Renal cortex interstitium (tissue), 11 donors: ENCODE measurements at regions not wholly inside any gene's neighbourhood (a gene's known extent, or its start where the extent isn't known, plus 50 kb on each side); places are given as distances from the start of the nearest gene placed in this dataset.
"Not testable (repeated sequence)": the region's sequence is repeated elsewhere in the genome, so short reads cannot be mapped to it uniquely, and the experiment has no call there.

Experiments used
- DNase-seq, 11 donors: peaks; one replicate each; pipeline ENCODE4 v3.0.0-alpha.2; 2013; ENCODE audit warnings: low read depth in 9 of 11, low spot score in 4 of 11; ENCODE audit errors: extremely low read depth in 1 of 11

- no peak for DNase-seq
These were observed 376.3 kb downstream of the AMY1C start for GRCh38 chr1:104125970-104126369.

- peak; percentile 3 to 43 (median 16) for DNase-seq
These were observed 382.8 kb downstream of the AMY1C start for GRCh38 chr1:104132382-104132973.

- not testable (repeated sequence) for DNase-seq
These were observed 385.3 kb downstream of the AMY1C start for GRCh38 chr1:104135036-104135435.

DNA sequence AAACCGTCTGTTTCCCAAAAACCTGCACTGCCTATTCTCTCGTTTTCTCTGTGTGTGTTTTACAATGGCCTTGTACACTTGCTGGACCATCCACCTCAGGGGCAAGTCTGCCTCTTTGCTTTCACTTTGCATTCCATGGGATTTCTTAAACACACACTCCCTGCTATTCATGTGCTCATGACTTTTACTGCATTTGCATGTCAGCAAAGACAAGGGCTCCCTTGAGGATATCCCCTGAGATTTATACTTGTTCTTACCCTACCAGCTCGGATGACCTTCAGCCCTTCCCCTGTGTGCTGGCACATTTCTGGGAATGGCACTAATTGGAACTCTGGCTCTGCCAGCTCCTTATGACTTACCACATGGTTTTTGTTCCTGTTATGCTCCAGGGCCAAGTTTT, 386.9 kb downstream of the AMY1C start:
- DNase-seq: no peak

- DNase-seq: no peak
These were observed 407.0 kb downstream of the AMY1C start for GRCh38 chr1:104156738-104157137.

DNA sequence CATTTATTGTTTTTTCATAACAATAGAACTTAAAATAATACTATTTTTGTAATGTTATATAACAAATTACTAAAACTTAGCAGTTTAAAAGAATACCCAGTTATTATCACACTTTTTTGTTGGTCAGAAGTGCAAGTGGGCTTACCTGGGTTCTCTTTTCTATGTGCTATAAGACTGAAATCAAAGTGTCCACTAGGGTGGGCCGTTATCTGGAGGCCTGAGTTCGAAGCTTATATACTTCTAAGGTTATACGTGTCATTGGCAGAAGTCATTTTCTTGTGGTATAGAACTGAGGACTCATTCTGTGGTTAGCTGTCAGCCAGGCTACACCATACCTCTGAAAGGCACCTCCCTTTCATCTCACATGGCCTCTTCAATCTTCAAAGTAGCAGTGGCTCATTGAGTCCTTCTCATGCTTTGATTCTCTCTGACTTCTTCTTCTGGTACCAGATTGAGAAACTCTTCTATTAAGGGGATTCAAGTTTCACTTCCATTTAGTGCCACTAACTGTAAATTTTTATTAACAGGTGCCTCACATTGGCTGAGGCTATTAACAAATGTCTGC, 414.3 kb downstream of the AMY1C start:
- DNase-seq: no peak

GRCh38 chr1:104172243-104172681, 422.6 kb downstream of the AMY1C start:
- DNase-seq: no peak

DNA sequence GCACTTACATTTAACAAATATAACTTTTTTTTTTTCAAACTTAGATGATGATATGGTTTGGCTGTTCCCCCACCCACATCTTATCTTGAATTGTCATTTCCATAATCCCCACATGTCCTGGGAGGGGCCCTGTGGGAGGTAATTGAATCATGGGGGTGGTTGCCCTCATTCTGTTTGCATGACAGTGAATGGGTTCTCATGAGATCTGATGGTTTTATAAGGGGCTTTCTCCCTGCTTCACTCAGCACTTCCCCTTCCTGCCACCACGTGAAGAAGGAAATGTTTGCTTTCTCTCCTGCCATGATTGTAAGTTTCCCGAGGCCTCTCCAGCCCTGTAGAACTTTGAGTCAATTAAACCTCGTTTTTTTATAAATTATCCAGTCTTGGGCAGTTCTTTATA, 432.6 kb downstream of the AMY1C start:
- no peak for DNase-seq

- DNase-seq: no peak
These were observed 439.5 kb downstream of the AMY1C start for GRCh38 chr1:104189207-104189606.

DNA sequence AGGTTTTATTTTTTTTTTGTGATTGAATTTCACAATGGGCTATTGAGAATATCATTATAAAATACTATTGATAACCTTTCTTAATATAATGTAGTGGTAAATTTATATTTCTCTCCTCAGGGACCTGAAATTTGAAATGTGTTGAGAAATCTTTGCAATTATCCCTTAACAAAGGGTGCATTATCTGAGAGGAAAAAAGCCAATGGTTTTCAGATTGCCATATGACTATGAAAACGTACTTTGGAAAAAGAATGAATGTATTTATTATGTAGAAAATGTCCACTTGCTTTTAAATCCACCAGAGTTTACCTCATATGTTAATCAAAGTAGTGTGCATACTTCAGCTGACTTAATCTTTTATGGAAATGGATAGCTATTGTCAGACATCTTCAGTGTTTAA, 441.1 kb downstream of the AMY1C start:
- DNase-seq: no peak

GRCh38 chr1:104195395-104195794, 445.7 kb downstream of the AMY1C start:
- DNase-seq: no peak

DNA sequence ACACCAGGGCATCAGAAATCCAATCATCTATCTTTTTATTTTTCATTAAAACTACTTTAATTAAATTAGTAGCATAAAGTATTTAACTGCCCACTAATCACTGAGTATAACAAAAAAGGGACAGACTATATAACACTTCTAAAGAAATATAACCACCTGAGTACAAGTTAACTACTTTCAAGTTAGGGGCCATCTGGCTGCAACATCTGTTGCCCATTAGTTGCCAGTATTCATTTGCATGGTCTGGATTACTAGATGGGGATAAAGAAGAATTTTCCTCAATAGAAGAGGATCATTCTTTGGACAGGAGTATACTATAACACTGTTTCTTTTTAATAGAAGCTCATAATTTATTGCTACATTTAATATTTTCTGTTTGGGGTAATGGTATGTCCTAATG, 446.4 kb downstream of the AMY1C start:
- no peak for DNase-seq

DNA sequence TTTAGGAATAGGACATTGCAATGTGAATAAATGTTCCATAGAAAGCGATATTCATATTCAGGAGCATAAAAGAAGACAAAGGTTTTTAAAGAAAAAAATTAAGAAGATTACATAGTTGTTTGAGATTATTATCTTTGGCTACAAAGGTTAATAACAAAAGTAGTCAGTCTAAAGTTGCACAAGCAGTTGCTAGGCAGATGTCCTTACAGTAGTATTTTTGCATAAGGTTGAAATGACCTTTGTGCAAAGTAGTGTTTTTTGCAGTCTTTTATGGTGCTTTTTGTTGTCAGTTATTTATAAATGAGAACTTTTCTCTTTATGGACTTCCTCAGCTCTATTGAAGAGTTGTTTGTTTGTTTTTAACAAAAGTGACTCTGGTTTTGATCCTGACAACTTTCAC, 447.8 kb downstream of the AMY1C start:
- no peak for DNase-seq

GRCh38 chr1:104212239-104212638, 462.5 kb downstream of the AMY1C start:
- no peak for DNase-seq

GRCh38 chr1:104217395-104217986, 467.8 kb downstream of the AMY1C start:
- DNase-seq: not testable (repeated sequence)

DNA sequence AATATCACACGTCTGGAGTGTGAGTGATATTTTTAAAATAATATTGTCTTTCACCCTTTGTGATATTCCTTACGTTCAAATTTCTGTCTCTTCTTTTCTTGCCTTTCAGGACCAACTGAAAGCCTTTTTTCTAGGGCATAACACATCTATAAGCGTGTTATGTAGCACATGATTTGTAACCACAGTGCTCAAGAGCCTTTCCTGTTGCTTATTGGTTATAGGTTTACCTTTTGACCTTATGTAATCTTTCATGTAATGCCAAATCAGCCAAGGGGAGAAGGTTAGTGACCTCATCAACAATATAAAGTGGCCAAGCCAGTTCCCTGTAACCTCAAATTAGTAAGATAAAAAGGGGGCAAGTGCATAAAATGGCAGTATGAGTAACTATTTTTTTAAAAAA, 480.2 kb downstream of the AMY1C start:
- DNase-seq: no peak

DNA sequence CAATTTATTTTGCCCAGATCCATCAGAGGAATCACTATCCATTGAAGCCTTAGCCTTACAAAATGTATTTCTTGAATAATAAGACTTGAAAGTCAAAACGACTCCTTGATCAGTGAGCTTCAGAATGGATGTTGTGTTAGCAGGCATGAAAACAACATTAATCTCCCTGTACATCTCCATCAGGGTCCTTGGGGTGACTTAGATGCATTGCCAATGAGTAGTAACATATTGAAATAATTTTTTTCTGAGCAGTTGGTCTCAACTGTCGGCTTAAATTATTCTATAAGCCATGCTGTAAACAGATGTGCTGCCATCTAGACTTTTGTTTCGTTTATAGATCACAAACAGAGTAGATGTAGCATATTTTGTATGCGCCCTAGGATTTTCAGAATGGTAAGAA, 482.0 kb downstream of the AMY1C start:
- DNase-seq: no peak

- no peak for DNase-seq
These were observed 485.4 kb downstream of the AMY1C start for GRCh38 chr1:104235141-104235540.

- DNase-seq: peak; percentile 15 to 65 (median 41)
These were observed 489.3 kb downstream of the AMY1C start for GRCh38 chr1:104238991-104239390.

DNA sequence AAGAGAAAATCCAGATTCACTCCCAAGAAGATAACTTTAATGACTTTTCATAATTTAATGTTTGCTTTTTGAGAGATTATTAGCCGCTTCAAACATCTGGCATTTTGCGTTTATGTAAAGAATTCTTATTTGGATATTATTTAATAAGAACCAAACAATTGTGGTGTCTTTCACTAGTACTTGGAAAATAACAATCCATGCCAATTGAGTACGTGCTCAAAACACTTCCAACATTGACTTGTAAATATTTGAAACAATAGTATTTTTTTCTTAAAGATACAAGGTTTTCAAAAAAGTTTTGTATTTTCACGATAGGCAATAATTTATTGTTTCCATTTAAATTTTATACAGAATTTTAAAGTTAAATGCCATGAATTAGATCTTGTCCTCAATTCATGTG, 498.7 kb downstream of the AMY1C start:
- DNase-seq: no peak

- no peak for DNase-seq
These were observed 509.8 kb downstream of the AMY1C start for GRCh38 chr1:104259481-104259880.
